GM12878 (cell line): ENCODE measurements at regions not wholly inside any gene's neighbourhood (a gene's known extent, or its start where the extent isn't known, plus 50 kb on each side); places are given as distances from the start of the nearest gene placed in this dataset.

Experiments
- ATAC-seq: fragments of 200-7000 bp; cut with Tn5 transposase; 3 replicates; pipeline ENCODE4 v1.9.1; 2020; ENCODE audit warnings: mild to moderate bottlenecking, moderate library complexity
- BruUV-seq: library from RNA; stranded (reverse); fragments of 400-500 nt; replicated peaks from 2 replicates; lab custom pipeline; 2021; lab: Mats Ljungman, UMichigan
- CTCF ChIA-PET: fragments of 300-600 bp; sonication (Branson Sonifier 250); formaldehyde crosslinking; extraction: SDS; loops from one replicate; lab custom pipeline; 2021; ENCODE audit warnings: inconsistent platforms; lab: Yijun Ruan, JAX
- POLR2A ChIA-PET: fragments of 350-600 bp; formaldehyde crosslinking; extraction: SDS; loops from one replicate; lab custom pipeline; 2021; ENCODE audit warnings: inconsistent platforms; lab: Charles Lee
- RAD21 ChIA-PET: fragments of 300-600 bp; sonication (Branson Sonifier 250); formaldehyde crosslinking; loops from one replicate; lab custom pipeline; 2023; ENCODE audit warnings: antibody characterized with exemption; ENCODE audit not compliant: unreplicated experiment; lab: Charles Lee
- SMC1A ChIA-PET: fragments of 300-600 bp; sonication (Branson Sonifier 250); formaldehyde crosslinking; loops from one replicate; lab custom pipeline; 2023; ENCODE audit not compliant: unreplicated experiment, uncharacterized antibody; lab: Charles Lee
- DNase-seq: peaks from one replicate; pipeline ENCODE4 v3.0.0-alpha.2; 2011; ENCODE audit warnings: low read depth, low spot score
- FAIRE-seq: peaks from 3 replicates; lab custom pipeline; 2011; peaks lifted over from hg19 to GRCh38; lab: Jason Lieb, UNC
- H2AFZ ChIP-seq: 2 replicates; pipeline ENCODE4 v1.6.0; 2011; ENCODE audit warnings: low read depth, low read length, control low read depth; ENCODE audit not compliant: control insufficient read depth
- H3K27ac ChIP-seq: 2 replicates; pipeline ENCODE4 v1.5.1; 2011; ENCODE audit warnings: control low read depth; ENCODE audit not compliant: control insufficient read depth, insufficient read depth
- H3K27me3 ChIP-seq, 2 experiments: replicated peaks in 1 of 2; 2 replicates each; pipeline versions ENCODE4 v1.6.0 to v1.6.1; 2011; ENCODE audit warnings: low read length in 1 of 2; ENCODE audit not compliant: control insufficient read depth in 2 of 2, insufficient read depth in 2 of 2
- H3K36me3 ChIP-seq, 2 experiments: 2 replicates each; pipeline ENCODE4 v1.5.1; 2011; ENCODE audit warnings: low read length in 1 of 2; ENCODE audit not compliant: control insufficient read depth in 2 of 2, insufficient read depth in 2 of 2
- H3K4me1 ChIP-seq: 2 replicates; pipeline ENCODE4 v1.6.1; 2011; ENCODE audit warnings: mild to moderate bottlenecking, low read length, moderate library complexity, mixed read lengths; ENCODE audit not compliant: control insufficient read depth, insufficient read depth
- H3K4me2 ChIP-seq: 2 replicates; pipeline ENCODE4 v1.6.0; 2011; ENCODE audit warnings: control low read depth; ENCODE audit not compliant: control insufficient read depth, insufficient read depth
- H3K4me3 ChIP-seq: fragments of 200-600 bp; sonication (generic); 2 replicates; pipeline ENCODE4 v1.5.1; 2016
- H3K79me2 ChIP-seq: 2 replicates; pipeline ENCODE4 v1.6.0; 2011; ENCODE audit warnings: low read length; ENCODE audit not compliant: control insufficient read depth, insufficient read depth
- H3K9ac ChIP-seq: 2 replicates; pipeline ENCODE4 v1.8.0; 2011; ENCODE audit warnings: low read length, control low read depth, mixed read lengths; ENCODE audit not compliant: control insufficient read depth, insufficient read depth
- H3K9me3 ChIP-seq: replicated peaks from 3 replicates; pipeline ENCODE4 v1.5.1; 2011; ENCODE audit warnings: mild to moderate bottlenecking, low read length; ENCODE audit not compliant: control insufficient read depth, insufficient read depth
- H4K20me1 ChIP-seq: 2 replicates; pipeline ENCODE4 v1.6.0; 2011; ENCODE audit not compliant: control insufficient read depth, insufficient read depth
- CREB1 ChIP-seq: IDR thresholded peaks from 2 replicates; pipeline ENCODE4 v1.6.1; 2012; ENCODE audit warnings: low read depth, mild to moderate bottlenecking, inconsistent platforms
- EP300 ChIP-seq, 2 experiments: fragments of 150-350 bp in 1 of 2; IDR thresholded peaks; 2 replicates each; pipeline ENCODE4 v1.6.1; 2011 to 2012; ENCODE audit warnings: low read depth in 2 of 2, low read length in 2 of 2, borderline replicate concordance in 1 of 2, improper control_type of control experiment in 1 of 2, inconsistent platforms in 1 of 2; ENCODE audit not compliant: control insufficient read depth in 1 of 2
- JUND ChIP-seq: IDR thresholded peaks from 2 replicates; pipeline ENCODE4 v1.6.1; 2012; ENCODE audit warnings: low read depth, mild to moderate bottlenecking, low read length, improper control_type of control experiment, moderate library complexity
- KDM1A ChIP-seq: fragments of 200-600 bp; sonication (generic); IDR thresholded peaks from 2 replicates; pipeline ENCODE4 v1.6.1; 2016; ENCODE audit warnings: borderline replicate concordance
- KLF5 ChIP-seq: fragments of 450-650 bp; IDR thresholded peaks from 2 replicates; pipeline ENCODE4 v1.6.1; 2014; ENCODE audit warnings: mild to moderate bottlenecking; ENCODE audit not compliant: partially characterized antibody
- MYB ChIP-seq: fragments of 150-350 bp; IDR thresholded peaks from 2 replicates; pipeline ENCODE4 v1.6.1; 2014; ENCODE audit warnings: mild to moderate bottlenecking, low read depth, low read length, borderline replicate concordance
- NFYB ChIP-seq: IDR thresholded peaks from 2 replicates; pipeline ENCODE4 v1.6.1; 2011; ENCODE audit warnings: low read depth, mild to moderate bottlenecking, low read length, improper control_type of control experiment, moderate library complexity; ENCODE audit not compliant: insufficient read depth
- NKRF ChIP-seq: fragments of 450-650 bp; conservative IDR thresholded peaks from 2 replicates; pipeline ENCODE4 v1.6.1; 2017; ENCODE audit warnings: mild to moderate bottlenecking, moderate library complexity
- PAX5 ChIP-seq: IDR thresholded peaks from 2 replicates; pipeline ENCODE4 v1.6.1; 2011; ENCODE audit warnings: low read depth, low read length, borderline replicate concordance
- POLR2AphosphoS5 ChIP-seq: IDR thresholded peaks from 2 replicates; pipeline ENCODE4 v1.6.1; 2011; ENCODE audit warnings: mild to moderate bottlenecking, low read length, inconsistent platforms
- POU2F2 ChIP-seq: IDR thresholded peaks from 3 replicates; pipeline ENCODE4 v1.6.1; 2011; ENCODE audit warnings: low read depth, mild to moderate bottlenecking, low read length, borderline replicate concordance
- RCOR1 ChIP-seq: conservative IDR thresholded peaks from 2 replicates; pipeline ENCODE4 v1.6.1; 2012; ENCODE audit warnings: low read depth, low read length, improper control_type of control experiment
- SMAD5 ChIP-seq: IDR thresholded peaks from 2 replicates; pipeline ENCODE4 v1.6.1; 2016; ENCODE audit warnings: antibody characterized with exemption, low read depth
- SMC3 ChIP-seq: IDR thresholded peaks from 2 replicates; pipeline ENCODE4 v1.6.1; 2011; ENCODE audit warnings: low read length, improper control_type of control experiment, borderline replicate concordance
- SREBF2 ChIP-seq: IDR thresholded peaks from 2 replicates; pipeline ENCODE4 v1.6.1; 2012; ENCODE audit warnings: mild to moderate bottlenecking, low read length
- ZNF274 ChIP-seq: IDR thresholded peaks from one replicate; pipeline ENCODE4 v1.8.0; 2011; ENCODE audit not compliant: insufficient read length, insufficient read depth
- ZNF622 ChIP-seq: fragments of 450-650 bp; IDR thresholded peaks from 2 replicates; pipeline ENCODE4 v1.6.1; 2017; ENCODE audit warnings: mild to moderate bottlenecking, inconsistent platforms
- WGBS: methylation state at CpG from one replicate; pipeline ENCODE4 v1.1.6; 2016; ENCODE audit warnings: low lambda C conversion rate; ENCODE audit not compliant: insufficient replicate concordance, insufficient coverage; ENCODE audit errors: missing lambda C conversion rate; 5-methylcytosine and 5-hydroxymethylcytosine counted together
- in situ Hi-C: fragments of 300-500 bp; cut with MboI; formaldehyde crosslinking; loops from 9 replicates; pipeline ENCODE4 v1.14.3; 2018; ENCODE audit warnings: mixed read lengths
- intact Hi-C: fragments of 100-400 bp; cut with micrococcal nuclease; formaldehyde crosslinking; loops from one replicate; pipeline ENCODE4 v1.14.2; 2022; ENCODE audit not compliant: unreplicated experiment
- TF ChIP-seq, protein P1 (sequence below), 3 experiments: IDR thresholded peaks in 2 of 3; conservative IDR thresholded peaks in 1 of 3; 2 replicates each; pipeline ENCODE4 v1.5.1; 2011; ENCODE audit warnings: low read depth in 3 of 3, low read length in 3 of 3, mild to moderate bottlenecking in 3 of 3, control low read depth in 2 of 3, moderate library complexity in 2 of 3, inconsistent platforms in 1 of 3, mixed read lengths in 1 of 3; ENCODE audit not compliant: control insufficient read depth in 2 of 3, insufficient read depth in 1 of 3; ENCODE audit errors: extremely low read depth in 1 of 3
- TF ChIP-seq, protein P2 (sequence below): IDR thresholded peaks from 2 replicates; pipeline ENCODE4 v1.6.1; 2011; ENCODE audit warnings: borderline replicate concordance, low read depth, mild to moderate bottlenecking, moderate library complexity, low read length; ENCODE audit not compliant: insufficient read depth, poor library complexity, severe bottlenecking

- TF ChIP-seq, protein P1, sequence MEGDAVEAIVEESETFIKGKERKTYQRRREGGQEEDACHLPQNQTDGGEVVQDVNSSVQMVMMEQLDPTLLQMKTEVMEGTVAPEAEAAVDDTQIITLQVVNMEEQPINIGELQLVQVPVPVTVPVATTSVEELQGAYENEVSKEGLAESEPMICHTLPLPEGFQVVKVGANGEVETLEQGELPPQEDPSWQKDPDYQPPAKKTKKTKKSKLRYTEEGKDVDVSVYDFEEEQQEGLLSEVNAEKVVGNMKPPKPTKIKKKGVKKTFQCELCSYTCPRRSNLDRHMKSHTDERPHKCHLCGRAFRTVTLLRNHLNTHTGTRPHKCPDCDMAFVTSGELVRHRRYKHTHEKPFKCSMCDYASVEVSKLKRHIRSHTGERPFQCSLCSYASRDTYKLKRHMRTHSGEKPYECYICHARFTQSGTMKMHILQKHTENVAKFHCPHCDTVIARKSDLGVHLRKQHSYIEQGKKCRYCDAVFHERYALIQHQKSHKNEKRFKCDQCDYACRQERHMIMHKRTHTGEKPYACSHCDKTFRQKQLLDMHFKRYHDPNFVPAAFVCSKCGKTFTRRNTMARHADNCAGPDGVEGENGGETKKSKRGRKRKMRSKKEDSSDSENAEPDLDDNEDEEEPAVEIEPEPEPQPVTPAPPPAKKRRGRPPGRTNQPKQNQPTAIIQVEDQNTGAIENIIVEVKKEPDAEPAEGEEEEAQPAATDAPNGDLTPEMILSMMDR (IDR thresholded peaks at IDR 0.05 in 2 of 3, conservative IDR thresholded peaks at IDR 0.05 in 1 of 3; ENCODE audit: control insufficient read depth in 2 of 3, extremely low read depth in 1 of 3, insufficient read depth in 1 of 3, low read depth in 3 of 3, low read length in 3 of 3) = no peak
- TF ChIP-seq SREBF2 = no peak
- no peak for TF ChIP-seq SMC3
- TF ChIP-seq MYB = no peak
- no peak for TF ChIP-seq NFYB
- no peak for TF ChIP-seq KLF5
- no peak for TF ChIP-seq KDM1A
Measured at GRCh38 chr2:6054161-6054671, 362.0 kb downstream of the SOX11 start (continued).

DNA sequence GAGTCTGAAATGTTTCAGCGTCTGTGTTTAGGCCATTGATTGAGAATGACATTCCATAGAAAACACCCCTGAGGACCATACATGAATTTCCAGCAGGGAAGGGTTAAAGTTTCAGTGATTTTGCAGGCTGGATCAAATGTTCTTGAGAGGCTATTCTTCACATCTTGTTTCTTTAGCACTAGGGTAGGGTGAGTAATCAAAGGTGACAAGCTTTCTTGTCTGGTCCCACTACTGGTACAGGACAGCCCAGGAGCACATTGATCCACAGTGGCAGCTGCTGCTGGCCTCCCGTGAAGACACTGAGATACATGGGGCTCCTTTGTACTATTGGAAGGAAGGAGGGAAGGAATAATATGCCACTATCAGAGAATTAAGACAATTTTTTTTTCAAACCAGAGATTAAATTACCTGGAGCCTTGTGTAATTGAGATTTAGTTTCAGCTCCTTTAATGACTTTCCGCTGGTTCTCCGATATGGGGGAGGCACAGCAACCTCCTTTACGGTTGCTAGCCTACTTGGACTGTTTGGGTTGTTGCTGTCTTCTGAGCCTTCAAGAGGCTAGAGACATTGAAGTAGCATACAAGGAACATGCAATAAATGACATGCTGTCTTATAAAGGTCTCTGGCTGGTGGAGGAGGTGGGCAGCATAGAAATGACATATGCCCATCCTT lies 368.9 kb downstream of the SOX11 start:
- H2AFZ ChIP-seq = no peak overlapping the region
- DNase-seq (no peak), ATAC-seq (no peak), FAIRE-seq (no peak)
- H4K20me1 ChIP-seq = no peaks in the 10 kb centered on the region
- WGBS = 39% methylated on average over 5 of the region's 5 CpGs
- no peak overlapping the region for H3K4me2 ChIP-seq
- ChIA-PET POLR2A (no interaction called here), SMC1A (no interaction called here), CTCF (no interaction called here), RAD21 (no interaction called here)
- H3K36me3 ChIP-seq = no peaks in the 10 kb centered on the region
- H3K27me3 ChIP-seq = no peaks in the 10 kb centered on the region
- no peaks in the 10 kb centered on the region for H3K9me3 ChIP-seq
- H3K4me3 ChIP-seq = no peak overlapping the region
- in situ Hi-C loops (no loop called here), intact Hi-C loops (no loop called here)
- BruUV-seq = no TSS peak
- no peak overlapping the region for H3K9ac ChIP-seq
- no peaks in the 10 kb centered on the region for H3K4me1 ChIP-seq
- no peaks in the 10 kb centered on the region for H3K79me2 ChIP-seq
- no peak overlapping the region for H3K27ac ChIP-seq
- TF ChIP-seq CREB1 (no peak), POLR2AphosphoS5 (no peak), RCOR1 (no peak), POU2F2 (no peak), JUND (no peak), ZNF274 (no peak), ZNF622 (no peak), SMAD5 (no peak), NKRF (no peak), EP300 (IDR thresholded peaks at IDR 0.05; ENCODE audit: borderline replicate concordance in 1 of 2, control insufficient read depth in 1 of 2, low read depth in 2 of 2, low read length in 2 of 2) (no peak), PAX5 (no peak)
- TF ChIP-seq, protein P2, sequence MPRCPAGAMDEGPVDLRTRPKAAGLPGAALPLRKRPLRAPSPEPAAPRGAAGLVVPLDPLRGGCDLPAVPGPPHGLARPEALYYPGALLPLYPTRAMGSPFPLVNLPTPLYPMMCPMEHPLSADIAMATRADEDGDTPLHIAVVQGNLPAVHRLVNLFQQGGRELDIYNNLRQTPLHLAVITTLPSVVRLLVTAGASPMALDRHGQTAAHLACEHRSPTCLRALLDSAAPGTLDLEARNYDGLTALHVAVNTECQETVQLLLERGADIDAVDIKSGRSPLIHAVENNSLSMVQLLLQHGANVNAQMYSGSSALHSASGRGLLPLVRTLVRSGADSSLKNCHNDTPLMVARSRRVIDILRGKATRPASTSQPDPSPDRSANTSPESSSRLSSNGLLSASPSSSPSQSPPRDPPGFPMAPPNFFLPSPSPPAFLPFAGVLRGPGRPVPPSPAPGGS = no peak
